HepG2 (cell line): ENCODE measurements at regions not wholly inside any gene's neighbourhood (a gene's known extent, or its start where the extent isn't known, plus 50 kb on each side); places are given as distances from the start of the nearest gene placed in this dataset.
"Not testable (repeated sequence)": the region's sequence is repeated elsewhere in the genome, so short reads cannot be mapped to it uniquely, and the experiment has no call there.

Experiments used
- ATAC-seq: fragments of 200-7000 bp; cut with Tn5 transposase; 3 replicates; pipeline ENCODE4 v1.9.1; 2020; ENCODE audit warnings: mild to moderate bottlenecking, moderate library complexity
- BruUV-seq: library from RNA; stranded (reverse); fragments of 400-500 nt; replicated peaks from 2 replicates; lab custom pipeline; 2021; lab: Mats Ljungman, UMichigan
- CTCF ChIA-PET: fragments of 300-600 bp; formaldehyde crosslinking; extraction: SDS; loops from one replicate; lab custom pipeline; 2021; ENCODE audit warnings: low total read pairs, inconsistent platforms, low intra/inter-chr PET ratio; lab: Yijun Ruan, JAX
- POLR2A ChIA-PET: fragments of 350-600 bp; sonication (Branson Sonifier 250); formaldehyde crosslinking; loops from one replicate; lab custom pipeline; 2020; ENCODE audit warnings: antibody characterized with exemption, inconsistent platforms; lab: Yijun Ruan, JAX
- DNase-seq: peaks from one replicate; pipeline ENCODE4 v3.0.0-alpha.2; 2015; ENCODE audit warnings: low spot score
- FAIRE-seq: peaks from 3 replicates; lab custom pipeline; 2011; peaks lifted over from hg19 to GRCh38; lab: Jason Lieb, UNC
- H2AFZ ChIP-seq: one replicate; pipeline ENCODE4 v1.6.1; 2011; ENCODE audit warnings: low read length, inconsistent platforms
- H3K27ac ChIP-seq: fragments of 300-600 bp; 3 replicates; pipeline ENCODE4 v1.8.0; 2011; ENCODE audit warnings: mixed run types, mild to moderate bottlenecking, mixed read lengths, low read length, inconsistent platforms; ENCODE audit not compliant: insufficient read depth; ENCODE audit errors: extremely low read length
- H3K27me3 ChIP-seq, 2 experiments: fragments of 200-600 bp in 1 of 2; 2 replicates in 1 of 2; 3 replicates in 1 of 2; pipeline versions ENCODE4 v1.6.0 to v1.8.0; 2011; ENCODE audit warnings: low read length in 2 of 2, mild to moderate bottlenecking in 2 of 2, moderate library complexity in 2 of 2, inconsistent platforms in 1 of 2; ENCODE audit not compliant: insufficient read depth in 2 of 2, control insufficient read depth in 1 of 2
- H3K36me3 ChIP-seq, 2 experiments: fragments of 200-600 bp in 1 of 2; replicated peaks in 1 of 2; 2 replicates in 1 of 2; 3 replicates in 1 of 2; pipeline versions ENCODE4 v1.5.1 to v1.8.0; 2011; ENCODE audit warnings: low read length in 2 of 2, inconsistent platforms in 1 of 2; ENCODE audit not compliant: insufficient read depth in 2 of 2, control insufficient read depth in 1 of 2
- H3K4me1 ChIP-seq: 2 replicates; pipeline ENCODE4 v1.5.1; 2012; ENCODE audit warnings: low read length, inconsistent platforms; ENCODE audit not compliant: insufficient read depth
- H3K4me2 ChIP-seq: 2 replicates; pipeline ENCODE4 v1.6.0; 2011; ENCODE audit warnings: low read depth, low read length, inconsistent platforms
- H3K4me3 ChIP-seq, 3 experiments: fragments of 200-600 bp in 1 of 3; sonication (generic), shearing (Covaris generic) in 1 of 3; replicated peaks in 1 of 3; 2 replicates each; pipeline ENCODE4 v1.5.1; 2011 to 2016; ENCODE audit warnings: low read length in 3 of 3, inconsistent platforms in 2 of 3, low read depth in 2 of 3, mild to moderate bottlenecking in 2 of 3, control low read depth in 1 of 3, mixed read lengths in 1 of 3; ENCODE audit not compliant: insufficient read depth in 1 of 3
- H3K79me2 ChIP-seq: one replicate; pipeline ENCODE4 v1.6.1; 2011; ENCODE audit warnings: low read length, inconsistent platforms; ENCODE audit not compliant: insufficient read depth
- H3K9ac ChIP-seq: 2 replicates; pipeline ENCODE4 v1.6.0; 2011; ENCODE audit warnings: mild to moderate bottlenecking, low read depth, low read length, inconsistent platforms; ENCODE audit not compliant: insufficient read depth
- H3K9me3 ChIP-seq: 2 replicates; pipeline ENCODE4 v1.5.1; 2012; ENCODE audit warnings: mild to moderate bottlenecking, low read length
- H4K20me1 ChIP-seq: 2 replicates; pipeline ENCODE4 v1.6.0; 2011; ENCODE audit warnings: inconsistent platforms, mild to moderate bottlenecking, low read length, moderate library complexity; ENCODE audit not compliant: insufficient read depth
- ATAD3A ChIP-seq: sonication (generic); formaldehyde crosslinking; IDR thresholded peaks from 2 replicates; pipeline ENCODE4 v1.4.0; 2020; ENCODE audit warnings: missing genetic modification reagents
- HNF4A ChIP-seq: sonication (generic); formaldehyde crosslinking; IDR thresholded peaks from 2 replicates; pipeline ENCODE4 v1.4.0; 2020; ENCODE audit warnings: missing genetic modification reagents
- KDM4B ChIP-seq: sonication (generic); formaldehyde crosslinking; IDR thresholded peaks from 2 replicates; pipeline ENCODE4 v1.4.0; 2020; ENCODE audit warnings: missing genetic modification reagents
- RAD21 ChIP-seq: fragments of 450-650 bp; formaldehyde crosslinking; IDR thresholded peaks from 2 replicates; pipeline ENCODE4 v1.5.0; 2020; ENCODE audit warnings: mild to moderate bottlenecking
- SKI ChIP-seq: fragments of 450-650 bp; IDR thresholded peaks from one replicate; pipeline ENCODE4 v1.6.1; 2018; ENCODE audit warnings: mild to moderate bottlenecking; ENCODE audit not compliant: partially characterized antibody
- SMC3 ChIP-seq: IDR thresholded peaks from 2 replicates; pipeline ENCODE4 v1.6.1; 2011; ENCODE audit warnings: low read length, improper control_type of control experiment
- STAG1 ChIP-seq: sonication (generic); formaldehyde crosslinking; IDR thresholded peaks from 2 replicates; pipeline ENCODE4 v1.4.0; 2020; ENCODE audit warnings: missing genetic modification reagents
- TOE1 ChIP-seq: sonication (generic); formaldehyde crosslinking; IDR thresholded peaks from 2 replicates; pipeline ENCODE4 v1.4.0; 2020; ENCODE audit warnings: mild to moderate bottlenecking, missing genetic modification reagents
- YY1 ChIP-seq: IDR thresholded peaks from 2 replicates; pipeline ENCODE4 v1.6.1; 2011; ENCODE audit warnings: low read length, low read depth, moderate library complexity, mild to moderate bottlenecking; ENCODE audit not compliant: insufficient read depth, insufficient replicate concordance
- ZNF773 ChIP-seq: sonication (generic); formaldehyde crosslinking; IDR thresholded peaks from 2 replicates; pipeline ENCODE4 v1.4.0; 2020; ENCODE audit warnings: missing genetic modification reagents, borderline replicate concordance
- WGBS: methylation state at CpG from one replicate; pipeline ENCODE4 v1.1.6; 2017; ENCODE audit warnings: low lambda C conversion rate; 5-methylcytosine and 5-hydroxymethylcytosine counted together
- in situ Hi-C: cut with HindIII; loops from 2 replicates; pipeline ENCODE4 v1.10.0; 2017; ENCODE audit warnings: low pct_unique_long_range_greater_than_20kb; ENCODE audit not compliant: extremely low pct_ligation_motif_present
- intact Hi-C: fragments of 100-400 bp; cut with micrococcal nuclease; formaldehyde crosslinking; loops from one replicate; pipeline ENCODE4 v1.10.0; 2022; ENCODE audit not compliant: unreplicated experiment
- TF ChIP-seq, protein P1 (sequence below): sonication (generic); formaldehyde crosslinking; IDR thresholded peaks from 2 replicates; pipeline ENCODE4 v1.5.0; 2020; ENCODE audit warnings: mild to moderate bottlenecking, missing genetic modification reagents, moderate library complexity
- TF ChIP-seq, protein P2 (sequence below): sonication (generic); formaldehyde crosslinking; IDR thresholded peaks from 2 replicates; pipeline ENCODE4 v1.5.0; 2020; ENCODE audit warnings: mild to moderate bottlenecking, missing genetic modification reagents
- TF ChIP-seq, protein P3 (sequence below): sonication (generic); formaldehyde crosslinking; IDR thresholded peaks from 2 replicates; pipeline ENCODE4 v1.4.0; 2020; ENCODE audit warnings: mild to moderate bottlenecking, low read depth, missing genetic modification reagents

DNA sequence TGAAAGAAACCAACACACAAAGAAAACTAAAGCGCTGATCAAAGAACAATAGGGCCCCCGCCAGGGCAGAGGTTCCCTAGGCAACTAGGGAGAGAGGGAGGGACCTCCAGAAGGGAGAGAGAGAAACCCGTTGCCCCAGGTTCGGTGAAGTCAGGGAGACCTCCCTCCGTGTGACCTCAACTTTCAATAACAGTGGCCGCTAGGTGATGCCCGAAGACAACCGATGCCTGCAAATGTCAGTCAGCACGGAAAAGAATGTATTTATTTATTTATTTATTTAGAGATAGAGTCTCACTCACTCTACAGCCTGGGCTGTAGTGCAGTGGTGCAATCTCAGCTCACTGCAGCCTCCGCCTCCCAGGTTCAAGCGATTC is 757.0 kb upstream of the DEFB115 start:
- H3K4me3 ChIP-seq, FAIRE-seq, H3K36me3 ChIP-seq, BruUV-seq, in situ Hi-C loops, H3K9me3 ChIP-seq, CTCF ChIA-PET, H3K4me2 ChIP-seq, H3K27me3 ChIP-seq, H3K9ac ChIP-seq, H3K4me1 ChIP-seq, H3K79me2 ChIP-seq, POLR2A ChIA-PET, H4K20me1 ChIP-seq, H2AFZ ChIP-seq, H3K27ac ChIP-seq: not testable (repeated sequence)
- TF ChIP-seq RAD21, result peak; percentile 53; the same call in 1 of the 2 replicates
- TF ChIP-seq, protein P1, sequence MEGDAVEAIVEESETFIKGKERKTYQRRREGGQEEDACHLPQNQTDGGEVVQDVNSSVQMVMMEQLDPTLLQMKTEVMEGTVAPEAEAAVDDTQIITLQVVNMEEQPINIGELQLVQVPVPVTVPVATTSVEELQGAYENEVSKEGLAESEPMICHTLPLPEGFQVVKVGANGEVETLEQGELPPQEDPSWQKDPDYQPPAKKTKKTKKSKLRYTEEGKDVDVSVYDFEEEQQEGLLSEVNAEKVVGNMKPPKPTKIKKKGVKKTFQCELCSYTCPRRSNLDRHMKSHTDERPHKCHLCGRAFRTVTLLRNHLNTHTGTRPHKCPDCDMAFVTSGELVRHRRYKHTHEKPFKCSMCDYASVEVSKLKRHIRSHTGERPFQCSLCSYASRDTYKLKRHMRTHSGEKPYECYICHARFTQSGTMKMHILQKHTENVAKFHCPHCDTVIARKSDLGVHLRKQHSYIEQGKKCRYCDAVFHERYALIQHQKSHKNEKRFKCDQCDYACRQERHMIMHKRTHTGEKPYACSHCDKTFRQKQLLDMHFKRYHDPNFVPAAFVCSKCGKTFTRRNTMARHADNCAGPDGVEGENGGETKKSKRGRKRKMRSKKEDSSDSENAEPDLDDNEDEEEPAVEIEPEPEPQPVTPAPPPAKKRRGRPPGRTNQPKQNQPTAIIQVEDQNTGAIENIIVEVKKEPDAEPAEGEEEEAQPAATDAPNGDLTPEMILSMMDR (CRISPR knock-in tag), result peak; percentile 80
- TF ChIP-seq STAG1 (CRISPR knock-in tag), result peak; percentile 90
- TF ChIP-seq SKI, result peak; percentile 8
- 0 out of 2 replicates have a peak, but pooled peaks have one; percentile 42 for TF ChIP-seq SMC3
- DNase-seq, result peak; percentile 59
- 7% methylated on average over 11 of the region's 11 CpGs for WGBS
- intact Hi-C loops, result loop anchor here (5.0 kb wide), 1 partner anchor 213 kb away; no protein-coding TSS in a partner anchor
- peak; percentile 79 for ATAC-seq

DNA sequence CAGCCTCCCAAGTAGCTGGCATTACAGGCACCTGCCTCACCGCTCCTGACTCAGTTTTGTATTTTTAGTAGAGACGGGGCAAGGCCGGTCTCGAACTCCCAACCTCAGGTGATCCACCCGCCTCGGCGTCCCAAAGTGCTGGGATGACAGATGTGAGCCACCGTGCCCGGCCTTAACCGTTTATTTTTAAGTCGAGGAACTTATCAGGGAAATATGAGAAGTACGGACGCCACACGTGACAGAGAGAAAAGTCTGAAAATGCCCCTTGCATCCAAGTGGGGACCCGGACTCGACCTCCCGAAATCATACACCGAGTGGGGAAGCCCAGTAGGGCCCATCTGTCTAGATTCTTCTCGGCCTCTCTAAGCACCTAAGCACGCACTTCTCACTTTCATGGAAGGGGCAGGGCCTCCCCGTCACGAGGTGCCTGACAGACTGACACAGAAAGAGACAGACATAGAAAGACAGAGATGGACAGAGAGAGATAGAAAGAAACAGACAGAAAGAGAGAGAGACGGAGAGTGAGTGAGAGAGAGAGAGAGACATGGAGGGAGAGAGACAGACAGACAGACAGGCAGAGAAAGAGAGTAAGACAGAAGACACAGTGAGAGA is 756.5 kb upstream of the DEFB115 start:
- ChIA-PET POLR2A (no interaction called here), CTCF (no interaction called here)
- BruUV-seq, result no TSS peak
- H3K4me2 ChIP-seq, result no peak overlapping the region
- DNase-seq, result no peak
- 35% methylated on average over 23 of the region's 23 CpGs for WGBS
- no peak overlapping the region for H3K9ac ChIP-seq
- intact Hi-C loops, result loop anchor here (5.0 kb wide), 1 partner anchor 214 kb away; no protein-coding TSS in a partner anchor
- in situ Hi-C loops, result no loop called here
- H3K4me3 ChIP-seq, result no peak overlapping the region
- no peaks in the 10 kb centered on the region for H3K4me1 ChIP-seq
- H3K9me3 ChIP-seq, result no peaks in the 10 kb centered on the region
- no peak for FAIRE-seq
- no peaks in the 10 kb centered on the region; a peak in 1 of 5 replicates for H3K27me3 ChIP-seq
- H3K79me2 ChIP-seq, result no peaks in the 10 kb centered on the region
- no peak overlapping the region for H2AFZ ChIP-seq
- H4K20me1 ChIP-seq, result no peaks in the 10 kb centered on the region
- no peaks in the 10 kb centered on the region for H3K36me3 ChIP-seq
- H3K27ac ChIP-seq, result no peak overlapping the region
- ATAC-seq, result 0 out of 3 replicates have a peak, but pooled peaks have one; percentile 18
- TF ChIP-seq, protein P2, sequence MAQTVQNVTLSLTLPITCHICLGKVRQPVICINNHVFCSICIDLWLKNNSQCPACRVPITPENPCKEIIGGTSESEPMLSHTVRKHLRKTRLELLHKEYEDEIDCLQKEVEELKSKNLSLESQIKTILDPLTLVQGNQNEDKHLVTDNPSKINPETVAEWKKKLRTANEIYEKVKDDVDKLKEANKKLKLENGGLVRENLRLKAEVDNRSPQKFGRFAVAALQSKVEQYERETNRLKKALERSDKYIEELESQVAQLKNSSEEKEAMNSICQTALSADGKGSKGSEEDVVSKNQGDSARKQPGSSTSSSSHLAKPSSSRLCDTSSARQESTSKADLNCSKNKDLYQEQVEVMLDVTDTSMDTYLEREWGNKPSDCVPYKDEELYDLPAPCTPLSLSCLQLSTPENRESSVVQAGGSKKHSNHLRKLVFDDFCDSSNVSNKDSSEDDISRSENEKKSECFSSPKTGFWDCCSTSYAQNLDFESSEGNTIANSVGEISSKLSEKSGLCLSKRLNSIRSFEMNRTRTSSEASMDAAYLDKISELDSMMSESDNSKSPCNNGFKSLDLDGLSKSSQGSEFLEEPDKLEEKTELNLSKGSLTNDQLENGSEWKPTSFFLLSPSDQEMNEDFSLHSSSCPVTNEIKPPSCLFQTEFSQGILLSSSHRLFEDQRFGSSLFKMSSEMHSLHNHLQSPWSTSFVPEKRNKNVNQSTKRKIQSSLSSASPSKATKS (CRISPR knock-in tag), result no peak
- TF ChIP-seq ZNF773 (CRISPR knock-in tag) (no peak), YY1 (no peak), HNF4A (CRISPR knock-in tag) (no peak), ATAD3A (no peak), TOE1 (CRISPR knock-in tag) (no peak), KDM4B (CRISPR knock-in tag) (no peak)
- TF ChIP-seq, protein P3, sequence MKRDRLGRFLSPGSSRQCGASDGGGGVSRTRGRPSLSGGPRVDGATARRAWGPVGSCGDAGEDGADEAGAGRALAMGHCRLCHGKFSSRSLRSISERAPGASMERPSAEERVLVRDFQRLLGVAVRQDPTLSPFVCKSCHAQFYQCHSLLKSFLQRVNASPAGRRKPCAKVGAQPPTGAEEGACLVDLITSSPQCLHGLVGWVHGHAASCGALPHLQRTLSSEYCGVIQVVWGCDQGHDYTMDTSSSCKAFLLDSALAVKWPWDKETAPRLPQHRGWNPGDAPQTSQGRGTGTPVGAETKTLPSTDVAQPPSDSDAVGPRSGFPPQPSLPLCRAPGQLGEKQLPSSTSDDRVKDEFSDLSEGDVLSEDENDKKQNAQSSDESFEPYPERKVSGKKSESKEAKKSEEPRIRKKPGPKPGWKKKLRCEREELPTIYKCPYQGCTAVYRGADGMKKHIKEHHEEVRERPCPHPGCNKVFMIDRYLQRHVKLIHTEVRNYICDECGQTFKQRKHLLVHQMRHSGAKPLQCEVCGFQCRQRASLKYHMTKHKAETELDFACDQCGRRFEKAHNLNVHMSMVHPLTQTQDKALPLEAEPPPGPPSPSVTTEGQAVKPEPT, result no peak
